Colon (tissue), 2 donors: ENCODE measurements at regions not wholly inside any gene's neighbourhood (a gene's known extent, or its start where the extent isn't known, plus 50 kb on each side); places are given as distances from the start of the nearest gene placed in this dataset.
A peak's percentile ranks its signal among the peaks of the same experiment; 100 is the strongest.

Experiments
- FAIRE-seq: peaks from 2 replicates; lab custom pipeline; 2012; peaks lifted over from hg19 to GRCh38; lab: Jason Lieb, UNC
- donor health status: control.
- donor health status: control.

- FAIRE-seq: no peak
These were observed 153.2 kb upstream of the THBS1 start for GRCh38 chr15:39427705-39428104.

GRCh38 chr15:39429898-39430357 is 151.0 kb upstream of the THBS1 start:
- FAIRE-seq: no peak

GRCh38 chr15:39430389-39430788 is 150.5 kb upstream of the THBS1 start:
- no peak for FAIRE-seq

GRCh38 chr15:39431376-39431775 is 149.5 kb upstream of the THBS1 start:
- no peak for FAIRE-seq

GRCh38 chr15:39432026-39432425 is 148.9 kb upstream of the THBS1 start:
- FAIRE-seq: no peak

- no peak for FAIRE-seq
These were observed 147.9 kb upstream of the THBS1 start for GRCh38 chr15:39432912-39433348.

GRCh38 chr15:39433376-39433775 is 147.5 kb upstream of the THBS1 start:
- no peak for FAIRE-seq

- no peak for FAIRE-seq
These were observed 146.7 kb upstream of the THBS1 start for GRCh38 chr15:39434163-39434562.

- FAIRE-seq: no peak
These were observed 146.1 kb upstream of the THBS1 start for GRCh38 chr15:39434751-39435238.

- FAIRE-seq: no peak
These were observed 145.6 kb upstream of the THBS1 start for GRCh38 chr15:39435244-39435643.

GRCh38 chr15:39438260-39438659 is 142.6 kb upstream of the THBS1 start:
- no peak for FAIRE-seq

- no peak for FAIRE-seq
These were observed 141.9 kb upstream of the THBS1 start for GRCh38 chr15:39438799-39439592.

GRCh38 chr15:39442898-39443297 is 138.0 kb upstream of the THBS1 start:
- FAIRE-seq: no peak

GRCh38 chr15:39443659-39444219 is 137.1 kb upstream of the THBS1 start:
- no peak for FAIRE-seq

- FAIRE-seq: no peak
These were observed 136.0 kb upstream of the THBS1 start for GRCh38 chr15:39444735-39445470.

GRCh38 chr15:39445931-39446330 is 134.9 kb upstream of the THBS1 start:
- no peak for FAIRE-seq

- no peak for FAIRE-seq
These were observed 133.5 kb upstream of the THBS1 start for GRCh38 chr15:39447346-39447745.

- no peak for FAIRE-seq
These were observed 133.0 kb upstream of the THBS1 start for GRCh38 chr15:39447881-39448280.

GRCh38 chr15:39448409-39448808 is 132.5 kb upstream of the THBS1 start:
- FAIRE-seq: no peak

GRCh38 chr15:39451121-39451688 is 129.7 kb upstream of the THBS1 start:
- no peak for FAIRE-seq

- no peak for FAIRE-seq
These were observed 129.0 kb upstream of the THBS1 start for GRCh38 chr15:39451871-39452270.

GRCh38 chr15:39453620-39454019 is 127.3 kb upstream of the THBS1 start:
- FAIRE-seq: peak; percentile 33
